ENCODE measurements at regions not wholly inside any gene's neighbourhood (a gene's known extent, or its start where the extent isn't known, plus 50 kb on each side); places are given as distances from the start of the nearest gene placed in this dataset.

- Histone ChIP-seq H3K79me1 (ENCODE audit: low read length) (no peaks in the 10 kb centered on the region), H3K4me2 (ENCODE audit: low read length) (no peak overlapping the region), H2AK5ac (ENCODE audit: low read length) (no peak overlapping the region)
Observed at GRCh38 chr5:104706600-104706999, 1144.0 kb upstream of the NUDT12 start.

GRCh38 chr5:104702212-104702611 is 1139.6 kb upstream of the NUDT12 start:
- WGBS (ENCODE audit: extremely low coverage, insufficient coverage, low lambda C conversion rate): no CpG with 5 or more reads among the region's 1 CpG
- H3K23ac ChIP-seq (ENCODE audit: low read length): no peak overlapping the region
- H2AK5ac ChIP-seq (ENCODE audit: low read length): no peak overlapping the region
- H3K27me3 ChIP-seq (ENCODE audit: insufficient read depth, low read length, poor library complexity): no peaks in the 10 kb centered on the region
- H4K8ac ChIP-seq (ENCODE audit: low read depth, low read length): no peak overlapping the region
- H3K36me3 ChIP-seq (ENCODE audit: control insufficient read depth, insufficient read depth, low read length): no peaks in the 10 kb centered on the region
- no peak overlapping the region for H3K4me3 ChIP-seq (ENCODE audit: low read length)
- no peaks in the 10 kb centered on the region for H3K4me1 ChIP-seq (ENCODE audit: control insufficient read depth, low read depth, low read length)
- H3K9ac ChIP-seq (ENCODE audit: low read length): no peak overlapping the region
- no peak overlapping the region for H2BK5ac ChIP-seq (ENCODE audit: low read length)
- no peak overlapping the region for H3K18ac ChIP-seq (ENCODE audit: low read length)
- no peak overlapping the region for H3K4ac ChIP-seq (ENCODE audit: low read depth, low read length)
- no peak overlapping the region for H4K5ac ChIP-seq (ENCODE audit: low read length)
- H3K4me2 ChIP-seq (ENCODE audit: low read length): no peak overlapping the region
- DNase-seq: no peak
- H3K56ac ChIP-seq (ENCODE audit: low read length): no peak overlapping the region
- H2BK15ac ChIP-seq (replicated peaks; ENCODE audit: low read depth): no peak overlapping the region
- H3K79me1 ChIP-seq (ENCODE audit: low read length): no peaks in the 10 kb centered on the region
- H3K27ac ChIP-seq (ENCODE audit: low read depth, low read length): no peak overlapping the region
- H2BK120ac ChIP-seq (ENCODE audit: low read depth, low read length): no peak overlapping the region
- H3K79me2 ChIP-seq (ENCODE audit: control insufficient read depth, insufficient read depth, low read length): no peaks in the 10 kb centered on the region

More at GRCh38 chr5:104706600-104706999, 1144.0 kb upstream of the NUDT12 start:
- no peak overlapping the region for H4K5ac ChIP-seq (ENCODE audit: low read length)
- H3K9ac ChIP-seq (ENCODE audit: low read length): no peak overlapping the region
- no peak overlapping the region for H3K23ac ChIP-seq (ENCODE audit: low read length)
- H2BK120ac ChIP-seq (ENCODE audit: low read depth, low read length): no peak overlapping the region
- H3K4me3 ChIP-seq (ENCODE audit: low read length): no peak overlapping the region
- no peaks in the 10 kb centered on the region for H3K4me1 ChIP-seq (ENCODE audit: control insufficient read depth, low read depth, low read length)
- WGBS (ENCODE audit: extremely low coverage, insufficient coverage, low lambda C conversion rate): no CpG with 5 or more reads among the region's 3 CpGs
- no peaks in the 10 kb centered on the region for H3K79me2 ChIP-seq (ENCODE audit: control insufficient read depth, insufficient read depth, low read length)
- H3K18ac ChIP-seq (ENCODE audit: low read length): no peak overlapping the region
- H3K56ac ChIP-seq (ENCODE audit: low read length): no peak overlapping the region
- H3K27me3 ChIP-seq (ENCODE audit: insufficient read depth, low read length, poor library complexity): no peaks in the 10 kb centered on the region
- H2BK5ac ChIP-seq (ENCODE audit: low read length): no peak overlapping the region
- H4K8ac ChIP-seq (ENCODE audit: low read depth, low read length): no peak overlapping the region
- H3K36me3 ChIP-seq (ENCODE audit: control insufficient read depth, insufficient read depth, low read length): no peaks in the 10 kb centered on the region
- no peak for DNase-seq
- H3K4ac ChIP-seq (ENCODE audit: low read depth, low read length): no peak overlapping the region
- no peak overlapping the region for H2BK15ac ChIP-seq (replicated peaks; ENCODE audit: low read depth)
- no peak overlapping the region for H3K27ac ChIP-seq (ENCODE audit: low read depth, low read length)

GRCh38 chr5:104699438-104699837 is 1136.8 kb upstream of the NUDT12 start:
- no CpG with 5 or more reads among the region's 2 CpGs for WGBS (ENCODE audit: extremely low coverage, insufficient coverage, low lambda C conversion rate)
- H3K4ac ChIP-seq (ENCODE audit: low read depth, low read length): no peak overlapping the region
- no peak overlapping the region for H4K8ac ChIP-seq (ENCODE audit: low read depth, low read length)
- H3K4me3 ChIP-seq (ENCODE audit: low read length): no peak overlapping the region
- no peak overlapping the region for H3K56ac ChIP-seq (ENCODE audit: low read length)
- no peak overlapping the region for H3K18ac ChIP-seq (ENCODE audit: low read length)
- H3K27me3 ChIP-seq (ENCODE audit: insufficient read depth, low read length, poor library complexity): no peaks in the 10 kb centered on the region
- H2AK5ac ChIP-seq (ENCODE audit: low read length): no peak overlapping the region
- H3K4me2 ChIP-seq (ENCODE audit: low read length): no peak overlapping the region
- no peak for DNase-seq
- no peaks in the 10 kb centered on the region for H3K4me1 ChIP-seq (ENCODE audit: control insufficient read depth, low read depth, low read length)
- H2BK5ac ChIP-seq (ENCODE audit: low read length): no peak overlapping the region
- H3K27ac ChIP-seq (ENCODE audit: low read depth, low read length): no peak overlapping the region
- H3K9ac ChIP-seq (ENCODE audit: low read length): no peak overlapping the region
- no peak overlapping the region for H4K5ac ChIP-seq (ENCODE audit: low read length)
- no peaks in the 10 kb centered on the region for H3K79me2 ChIP-seq (ENCODE audit: control insufficient read depth, insufficient read depth, low read length)
- no peaks in the 10 kb centered on the region for H3K36me3 ChIP-seq (ENCODE audit: control insufficient read depth, insufficient read depth, low read length)
- H3K23ac ChIP-seq (ENCODE audit: low read length): no peak overlapping the region
- no peaks in the 10 kb centered on the region for H3K79me1 ChIP-seq (ENCODE audit: low read length)
- no peak overlapping the region for H2BK120ac ChIP-seq (ENCODE audit: low read depth, low read length)
- H2BK15ac ChIP-seq (replicated peaks; ENCODE audit: low read depth): no peak overlapping the region

- Histone ChIP-seq H2BK15ac (replicated peaks; ENCODE audit: low read depth) (no peak overlapping the region), H3K27ac (ENCODE audit: low read depth, low read length) (no peak overlapping the region), H3K79me1 (ENCODE audit: low read length) (no peaks in the 10 kb centered on the region), H4K8ac (ENCODE audit: low read depth, low read length) (no peak overlapping the region), H3K9ac (ENCODE audit: low read length) (no peak overlapping the region), H3K4me1 (ENCODE audit: control insufficient read depth, low read depth, low read length) (no peaks in the 10 kb centered on the region), H3K27me3 (ENCODE audit: insufficient read depth, low read length, poor library complexity) (no peaks in the 10 kb centered on the region), H3K36me3 (ENCODE audit: control insufficient read depth, insufficient read depth, low read length) (no peaks in the 10 kb centered on the region), H2BK120ac (ENCODE audit: low read depth, low read length) (no peak overlapping the region), H4K5ac (ENCODE audit: low read length) (no peak overlapping the region), H3K4me3 (ENCODE audit: low read length) (no peak overlapping the region), H3K23ac (ENCODE audit: low read length) (no peak overlapping the region), H2AK5ac (ENCODE audit: low read length) (no peak overlapping the region), H3K4ac (ENCODE audit: low read depth, low read length) (no peak overlapping the region), H3K56ac (ENCODE audit: low read length) (no peak overlapping the region), H3K79me2 (ENCODE audit: control insufficient read depth, insufficient read depth, low read length) (no peaks in the 10 kb centered on the region), H3K4me2 (ENCODE audit: low read length) (no peak overlapping the region), H2BK5ac (ENCODE audit: low read length) (no peak overlapping the region), H3K18ac (ENCODE audit: low read length) (no peak overlapping the region)
- no CpG with 5 or more reads among the region's 1 CpG for WGBS (ENCODE audit: extremely low coverage, insufficient coverage, low lambda C conversion rate)
- DNase-seq: no peak
Observed at GRCh38 chr5:104661256-104661655, 1098.7 kb upstream of the NUDT12 start.

GRCh38 chr5:104659497-104659896 is 1096.9 kb upstream of the NUDT12 start:
- no peak overlapping the region for H3K18ac ChIP-seq (ENCODE audit: low read length)
- WGBS (ENCODE audit: extremely low coverage, insufficient coverage, low lambda C conversion rate): 100% methylated on average over 1 of the region's 1 CpG
- H3K4ac ChIP-seq (ENCODE audit: low read depth, low read length): no peak overlapping the region

GRCh38 chr5:104652271-104652861 is 1089.8 kb upstream of the NUDT12 start:
- H3K56ac ChIP-seq (ENCODE audit: low read length): no peak overlapping the region
- H3K4ac ChIP-seq (ENCODE audit: low read depth, low read length): no peak overlapping the region
- H3K4me3 ChIP-seq (ENCODE audit: low read length): no peak overlapping the region
- no peak overlapping the region for H3K27ac ChIP-seq (ENCODE audit: low read depth, low read length)
- peak; percentile 60 for DNase-seq
- no peak overlapping the region for H2BK120ac ChIP-seq (ENCODE audit: low read depth, low read length)
- H2BK5ac ChIP-seq (ENCODE audit: low read length): no peak overlapping the region
- WGBS (ENCODE audit: extremely low coverage, insufficient coverage, low lambda C conversion rate): no CpG with 5 or more reads among the region's 5 CpGs
- H3K23ac ChIP-seq (ENCODE audit: low read length): no peak overlapping the region
- H2BK15ac ChIP-seq (replicated peaks; ENCODE audit: low read depth): no peak overlapping the region
- H3K18ac ChIP-seq (ENCODE audit: low read length): no peak overlapping the region
- no peak overlapping the region for H4K5ac ChIP-seq (ENCODE audit: low read length)
- H3K27me3 ChIP-seq (ENCODE audit: insufficient read depth, low read length, poor library complexity): no peaks in the 10 kb centered on the region
- no peaks in the 10 kb centered on the region for H3K79me2 ChIP-seq (ENCODE audit: control insufficient read depth, insufficient read depth, low read length)
- H3K9ac ChIP-seq (ENCODE audit: low read length): no peak overlapping the region
- no peaks in the 10 kb centered on the region for H3K79me1 ChIP-seq (ENCODE audit: low read length)
- H4K8ac ChIP-seq (ENCODE audit: low read depth, low read length): no peak overlapping the region
- no peak overlapping the region for H2AK5ac ChIP-seq (ENCODE audit: low read length)
- H3K4me1 ChIP-seq (ENCODE audit: control insufficient read depth, low read depth, low read length): no peaks in the 10 kb centered on the region
- H3K4me2 ChIP-seq (ENCODE audit: low read length): no peak overlapping the region
- H3K36me3 ChIP-seq (ENCODE audit: control insufficient read depth, insufficient read depth, low read length): no peaks in the 10 kb centered on the region

More at GRCh38 chr5:104659497-104659896, 1096.9 kb upstream of the NUDT12 start:
- Histone ChIP-seq H3K4me1 (ENCODE audit: control insufficient read depth, low read depth, low read length) (no peaks in the 10 kb centered on the region), H3K56ac (ENCODE audit: low read length) (no peak overlapping the region), H2BK120ac (ENCODE audit: low read depth, low read length) (no peak overlapping the region), H4K5ac (ENCODE audit: low read length) (no peak overlapping the region), H3K9ac (ENCODE audit: low read length) (no peak overlapping the region), H3K27me3 (ENCODE audit: insufficient read depth, low read length, poor library complexity) (no peaks in the 10 kb centered on the region), H3K23ac (ENCODE audit: low read length) (no peak overlapping the region), H2BK5ac (ENCODE audit: low read length) (no peak overlapping the region), H3K27ac (ENCODE audit: low read depth, low read length) (no peak overlapping the region), H3K4me2 (ENCODE audit: low read length) (no peak overlapping the region), H3K79me1 (ENCODE audit: low read length) (no peaks in the 10 kb centered on the region), H3K36me3 (ENCODE audit: control insufficient read depth, insufficient read depth, low read length) (no peaks in the 10 kb centered on the region), H3K79me2 (ENCODE audit: control insufficient read depth, insufficient read depth, low read length) (no peaks in the 10 kb centered on the region), H3K4me3 (ENCODE audit: low read length) (no peak overlapping the region), H2BK15ac (replicated peaks; ENCODE audit: low read depth) (no peak overlapping the region), H4K8ac (ENCODE audit: low read depth, low read length) (no peak overlapping the region), H2AK5ac (ENCODE audit: low read length) (no peak overlapping the region)
- no peak for DNase-seq
